SK-N-MC (cell line): ENCODE measurements at regions not wholly inside any gene's neighbourhood (a gene's known extent, or its start where the extent isn't known, plus 50 kb on each side); places are given as distances from the start of the nearest gene placed in this dataset.

Source experiments
- EZH2 ChIP-seq: fragments of 200-600 bp; sonication (generic); IDR thresholded peaks from one replicate; pipeline ENCODE4 v1.6.1; 2017; ENCODE audit warnings: antibody characterized with exemption
- POLR2AphosphoS5 ChIP-seq: IDR thresholded peaks from 2 replicates; pipeline ENCODE4 v1.6.1; 2012; ENCODE audit warnings: mild to moderate bottlenecking, low read depth, low read length, borderline replicate concordance

GRCh38 chr4:186826006-186826405, 102.3 kb upstream of the FAT1 start:
- no peak for TF ChIP-seq POLR2AphosphoS5
- no peak for TF ChIP-seq EZH2
